ENCODE measurements at regions not wholly inside any gene's neighbourhood (a gene's known extent, or its start where the extent isn't known, plus 50 kb on each side); places are given as distances from the start of the nearest gene placed in this dataset.

- H3K4me3 ChIP-seq (ENCODE audit: low read depth, low read length, poor library complexity, severe bottlenecking): no peak overlapping the region
- no peak overlapping the region for H3K9ac ChIP-seq (ENCODE audit: low read length)
- H3K9me3 ChIP-seq (ENCODE audit: low read length): no peaks in the 10 kb centered on the region
- H3K36me3 ChIP-seq (ENCODE audit: insufficient read depth, low read length): no peaks in the 10 kb centered on the region
- no peaks in the 10 kb centered on the region for H3K79me2 ChIP-seq (ENCODE audit: insufficient read depth, low read length)
- H3K27me3 ChIP-seq (ENCODE audit: insufficient read depth, low read length): no peaks in the 10 kb centered on the region
- H3K4me1 ChIP-seq (ENCODE audit: insufficient read depth, low read length, severe bottlenecking): no peaks in the 10 kb centered on the region
- no peaks in the 10 kb centered on the region for H3K9me2 ChIP-seq (ENCODE audit: low read depth, low read length)
- H3F3A ChIP-seq (ENCODE audit: insufficient read depth, low read length): no peaks in the 10 kb centered on the region
- H2AFZ ChIP-seq (ENCODE audit: low read length): no peak overlapping the region
- no peak for TF ChIP-seq EZH2 (IDR thresholded peaks at IDR 0.05; ENCODE audit: borderline replicate concordance, low read length)
- TF ChIP-seq, protein P1, sequence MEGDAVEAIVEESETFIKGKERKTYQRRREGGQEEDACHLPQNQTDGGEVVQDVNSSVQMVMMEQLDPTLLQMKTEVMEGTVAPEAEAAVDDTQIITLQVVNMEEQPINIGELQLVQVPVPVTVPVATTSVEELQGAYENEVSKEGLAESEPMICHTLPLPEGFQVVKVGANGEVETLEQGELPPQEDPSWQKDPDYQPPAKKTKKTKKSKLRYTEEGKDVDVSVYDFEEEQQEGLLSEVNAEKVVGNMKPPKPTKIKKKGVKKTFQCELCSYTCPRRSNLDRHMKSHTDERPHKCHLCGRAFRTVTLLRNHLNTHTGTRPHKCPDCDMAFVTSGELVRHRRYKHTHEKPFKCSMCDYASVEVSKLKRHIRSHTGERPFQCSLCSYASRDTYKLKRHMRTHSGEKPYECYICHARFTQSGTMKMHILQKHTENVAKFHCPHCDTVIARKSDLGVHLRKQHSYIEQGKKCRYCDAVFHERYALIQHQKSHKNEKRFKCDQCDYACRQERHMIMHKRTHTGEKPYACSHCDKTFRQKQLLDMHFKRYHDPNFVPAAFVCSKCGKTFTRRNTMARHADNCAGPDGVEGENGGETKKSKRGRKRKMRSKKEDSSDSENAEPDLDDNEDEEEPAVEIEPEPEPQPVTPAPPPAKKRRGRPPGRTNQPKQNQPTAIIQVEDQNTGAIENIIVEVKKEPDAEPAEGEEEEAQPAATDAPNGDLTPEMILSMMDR (IDR thresholded peaks at IDR 0.05; ENCODE audit: low read length): no peak
- H3K4me2 ChIP-seq (ENCODE audit: low read length): no peak overlapping the region
- H3K27ac ChIP-seq (ENCODE audit: low read depth, low read length, poor library complexity, severe bottlenecking): no peak overlapping the region
- no peaks in the 10 kb centered on the region for H4K20me1 ChIP-seq (ENCODE audit: insufficient read depth, low read length)
Measured at GRCh38 chrX:39875834-39876628, 221.7 kb downstream of the BCOR start.

DNA sequence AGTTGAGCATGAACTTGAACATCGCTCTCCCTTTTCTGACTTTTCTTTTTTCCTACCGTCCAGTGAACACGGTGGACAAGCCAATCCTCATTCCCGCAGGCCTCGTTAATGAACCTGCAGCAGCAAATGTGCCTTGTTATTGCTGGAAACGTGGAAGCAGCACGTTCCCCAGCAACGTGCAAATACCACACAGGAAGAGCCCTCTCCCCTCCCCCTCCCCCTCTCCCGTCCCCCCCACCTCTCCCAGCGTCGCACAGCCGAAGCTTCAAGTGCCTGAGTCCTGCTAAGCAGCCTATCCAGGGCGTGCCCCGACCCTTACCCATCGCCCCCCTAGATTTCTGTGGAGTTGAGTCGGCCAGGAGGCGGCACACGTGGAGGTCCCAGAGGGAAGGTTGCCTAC lies 219.9 kb downstream of the BCOR start:
- no peaks in the 10 kb centered on the region for H3K27me3 ChIP-seq (ENCODE audit: insufficient read depth, low read length)
- H3K9me3 ChIP-seq (ENCODE audit: low read length): no peaks in the 10 kb centered on the region
- H3K4me2 ChIP-seq (ENCODE audit: low read length): no peak overlapping the region
- no peaks in the 10 kb centered on the region for H3K79me2 ChIP-seq (ENCODE audit: insufficient read depth, low read length)
- H3K9ac ChIP-seq (ENCODE audit: low read length): no peak overlapping the region
- no peaks in the 10 kb centered on the region for H3K36me3 ChIP-seq (ENCODE audit: insufficient read depth, low read length)
- no peaks in the 10 kb centered on the region for H3K4me1 ChIP-seq (ENCODE audit: insufficient read depth, low read length, severe bottlenecking)
- H2AFZ ChIP-seq (ENCODE audit: low read length): no peak overlapping the region
- H3K27ac ChIP-seq (ENCODE audit: low read depth, low read length, poor library complexity, severe bottlenecking): no peak overlapping the region
- TF ChIP-seq, protein P1 (IDR thresholded peaks at IDR 0.05; ENCODE audit: low read length): no peak
- no peak for TF ChIP-seq EZH2 (IDR thresholded peaks at IDR 0.05; ENCODE audit: borderline replicate concordance, low read length)
- no peak overlapping the region for H3K4me3 ChIP-seq (ENCODE audit: low read depth, low read length, poor library complexity, severe bottlenecking)
- no peaks in the 10 kb centered on the region for H3K9me2 ChIP-seq (ENCODE audit: low read depth, low read length)
- no peaks in the 10 kb centered on the region for H3F3A ChIP-seq (ENCODE audit: insufficient read depth, low read length)
- no peaks in the 10 kb centered on the region for H4K20me1 ChIP-seq (ENCODE audit: insufficient read depth, low read length)

- Histone ChIP-seq H3K79me2 (ENCODE audit: insufficient read depth, low read length) (no peaks in the 10 kb centered on the region), H4K20me1 (ENCODE audit: insufficient read depth, low read length) (no peaks in the 10 kb centered on the region), H3F3A (ENCODE audit: insufficient read depth, low read length) (no peaks in the 10 kb centered on the region), H3K4me2 (ENCODE audit: low read length) (no peak overlapping the region), H3K4me3 (ENCODE audit: low read depth, low read length, poor library complexity, severe bottlenecking) (no peak overlapping the region), H2AFZ (ENCODE audit: low read length) (no peak overlapping the region), H3K4me1 (ENCODE audit: insufficient read depth, low read length, severe bottlenecking) (no peaks in the 10 kb centered on the region), H3K9ac (ENCODE audit: low read length) (no peak overlapping the region), H3K36me3 (ENCODE audit: insufficient read depth, low read length) (no peaks in the 10 kb centered on the region), H3K27me3 (ENCODE audit: insufficient read depth, low read length) (no peaks in the 10 kb centered on the region), H3K27ac (ENCODE audit: low read depth, low read length, poor library complexity, severe bottlenecking) (no peak overlapping the region), H3K9me3 (ENCODE audit: low read length) (no peaks in the 10 kb centered on the region), H3K9me2 (ENCODE audit: low read depth, low read length) (no peaks in the 10 kb centered on the region)
- no peak for TF ChIP-seq EZH2 (IDR thresholded peaks at IDR 0.05; ENCODE audit: borderline replicate concordance, low read length)
- TF ChIP-seq, protein P1 (IDR thresholded peaks at IDR 0.05; ENCODE audit: low read length): no peak
Measured at GRCh38 chrX:39883666-39884065, 214.1 kb downstream of the BCOR start.
